H1 (cell line): ENCODE measurements at regions not wholly inside any gene's neighbourhood (a gene's known extent, or its start where the extent isn't known, plus 50 kb on each side); places are given as distances from the start of the nearest gene placed in this dataset.

ENCODE experiments used
- CTCF ChIA-PET: fragments of 300-600 bp; sonication (Branson Sonifier 250); formaldehyde crosslinking; loops from one replicate; lab custom pipeline; 2021; ENCODE audit not compliant: partially characterized antibody; lab: Charles Lee
- POLR2A ChIA-PET: fragments of 300-600 bp; sonication (Branson Sonifier 250); formaldehyde crosslinking; loops from one replicate; lab custom pipeline; 2021; ENCODE audit warnings: inconsistent platforms; ENCODE audit not compliant: partially characterized antibody; lab: Charles Lee
- DNase-seq, 2 experiments: peaks; one replicate each; pipeline versions ENCODE4 v3.0.0 to v3.0.0-alpha.2; 2010 to 2022; ENCODE audit warnings: low spot score in 2 of 2, low read depth in 1 of 2, mixed read lengths in 1 of 2
- FAIRE-seq: peaks from 2 replicates; lab custom pipeline; 2011; peaks lifted over from hg19 to GRCh38; lab: Jason Lieb, UNC
- H2AFZ ChIP-seq: 2 replicates; pipeline ENCODE4 v1.8.1; 2012; ENCODE audit warnings: low read length, inconsistent platforms
- H2AK5ac ChIP-seq: 2 replicates; pipeline ENCODE4 v1.6.1; 2013; ENCODE audit warnings: low read depth, low read length
- H2BK120ac ChIP-seq: replicated peaks from 2 replicates; pipeline ENCODE3; 2013; ENCODE audit warnings: low read depth, low read length, inconsistent platforms
- H2BK12ac ChIP-seq: 2 replicates; pipeline ENCODE4 v1.6.1; 2013; ENCODE audit warnings: low read depth, low read length
- H2BK15ac ChIP-seq: 2 replicates; pipeline ENCODE4 v1.6.1; 2013; ENCODE audit warnings: low read length
- H2BK20ac ChIP-seq: 2 replicates; pipeline ENCODE4 v1.6.1; 2013; ENCODE audit warnings: low read length
- H2BK5ac ChIP-seq: 2 replicates; pipeline ENCODE4 v1.6.1; 2013; ENCODE audit warnings: low read depth, low read length
- H3K14ac ChIP-seq: 2 replicates; pipeline ENCODE4 v1.6.1; 2013; ENCODE audit warnings: inconsistent platforms; ENCODE audit not compliant: insufficient read length
- H3K18ac ChIP-seq: 2 replicates; pipeline ENCODE4 v1.6.1; 2013; ENCODE audit warnings: low read length; ENCODE audit errors: extremely low read depth
- H3K23ac ChIP-seq: 2 replicates; pipeline ENCODE4 v1.6.1; 2013; ENCODE audit warnings: inconsistent platforms; ENCODE audit not compliant: insufficient read length
- H3K23me2 ChIP-seq: 2 replicates; pipeline ENCODE4 v1.6.1; 2013; ENCODE audit warnings: low read depth, low read length
- H3K27ac ChIP-seq: 2 replicates; pipeline ENCODE4 v1.6.1; 2011; ENCODE audit warnings: low read depth, low read length, inconsistent platforms
- H3K27me3 ChIP-seq, 4 experiments: replicated peaks in 1 of 4; 1 replicate in 1 of 4; 2 replicates in 3 of 4; pipeline versions ENCODE4 v1.6.1 to v1.8.1; 2011 to 2013; ENCODE audit warnings: low read length in 3 of 4, mild to moderate bottlenecking in 3 of 4, inconsistent platforms in 2 of 4, mixed read lengths in 2 of 4, moderate library complexity in 1 of 4; ENCODE audit not compliant: control insufficient read depth in 3 of 4, insufficient read depth in 3 of 4; ENCODE audit errors: extremely low read depth in 1 of 4
- H3K36me3 ChIP-seq, 4 experiments: 2 replicates each; pipeline versions ENCODE4 v1.6.1 to v1.8.1; 2011 to 2013; ENCODE audit warnings: mild to moderate bottlenecking in 4 of 4, low read length in 3 of 4, moderate library complexity in 2 of 4, control low read depth in 1 of 4, inconsistent platforms in 1 of 4; ENCODE audit not compliant: insufficient read depth in 4 of 4, control insufficient read depth in 2 of 4
- H3K4ac ChIP-seq: replicated peaks from 2 replicates; pipeline ENCODE3; 2013; ENCODE audit warnings: low read length, low read depth, mixed read lengths, inconsistent platforms; ENCODE audit not compliant: insufficient read length
- H3K4me1 ChIP-seq, 4 experiments: replicated peaks in 1 of 4; 1 replicate in 1 of 4; 2 replicates in 3 of 4; pipeline versions ENCODE4 v1.6.1 to v1.8.1; 2011 to 2013; ENCODE audit warnings: low read length in 3 of 4, inconsistent platforms in 2 of 4, mixed read lengths in 1 of 4; ENCODE audit not compliant: insufficient read depth in 4 of 4, control insufficient read depth in 3 of 4
- H3K4me2 ChIP-seq, 2 experiments: 2 replicates each; pipeline versions ENCODE4 v1.6.1 to v1.8.1; 2011 to 2013; ENCODE audit warnings: low read depth in 2 of 2, low read length in 2 of 2, control low read depth in 1 of 2, inconsistent platforms in 1 of 2, mild to moderate bottlenecking in 1 of 2; ENCODE audit not compliant: insufficient read depth in 1 of 2
- H3K4me3 ChIP-seq, 4 experiments: fragments of 200-600, 300-600 bp in 1 of 4; sonication (generic), shearing (Covaris generic), sonication (Bioruptor Twin) in 1 of 4; 2 replicates each; pipeline versions ENCODE4 v1.5.1 to v1.8.1; 2011 to 2016; ENCODE audit warnings: low read length in 4 of 4, low read depth in 3 of 4, control low read depth in 2 of 4, inconsistent platforms in 2 of 4, mild to moderate bottlenecking in 2 of 4, mixed read lengths in 1 of 4, moderate library complexity in 1 of 4; ENCODE audit not compliant: insufficient read depth in 2 of 4; ENCODE audit errors: extremely low read depth in 1 of 4
- H3K56ac ChIP-seq: replicated peaks from 2 replicates; pipeline ENCODE3; 2013; ENCODE audit warnings: low read depth, mild to moderate bottlenecking, mixed read lengths, low read length, inconsistent platforms; ENCODE audit not compliant: insufficient read length
- H3K79me1 ChIP-seq: 2 replicates; pipeline ENCODE4 v1.6.1; 2013; ENCODE audit warnings: low read depth, low read length, control low read depth
- H3K79me2 ChIP-seq, 2 experiments: 2 replicates each; pipeline versions ENCODE4 v1.6.1 to v1.8.1; 2012 to 2013; ENCODE audit warnings: low read length in 2 of 2, mild to moderate bottlenecking in 2 of 2, inconsistent platforms in 1 of 2; ENCODE audit not compliant: insufficient read depth in 2 of 2, control insufficient read depth in 1 of 2
- H3K9ac ChIP-seq, 4 experiments: replicated peaks in 1 of 4; 1 replicate in 1 of 4; 2 replicates in 3 of 4; pipeline versions ENCODE4 v1.6.1 to v1.8.1; 2011 to 2013; ENCODE audit warnings: low read depth in 3 of 4, low read length in 3 of 4, control low read depth in 2 of 4, mild to moderate bottlenecking in 2 of 4, moderate library complexity in 2 of 4, inconsistent platforms in 1 of 4; ENCODE audit errors: extremely low read depth in 1 of 4
- H3K9me3 ChIP-seq, 2 experiments: 2 replicates each; pipeline versions ENCODE4 v1.6.1 to v1.8.1; 2012 to 2013; ENCODE audit warnings: mild to moderate bottlenecking in 2 of 2, moderate library complexity in 2 of 2, control low read depth in 1 of 2, inconsistent platforms in 1 of 2, low read depth in 1 of 2, low read length in 1 of 2, mixed read lengths in 1 of 2; ENCODE audit not compliant: insufficient read depth in 2 of 2
- H4K20me1 ChIP-seq, 2 experiments: replicated peaks in 1 of 2; 2 replicates each; pipeline versions ENCODE3 to v1.8.1; 2011 to 2013; ENCODE audit warnings: inconsistent platforms in 2 of 2, low read length in 2 of 2, mild to moderate bottlenecking in 1 of 2; ENCODE audit not compliant: insufficient read depth in 2 of 2, control insufficient read depth in 1 of 2
- H4K5ac ChIP-seq: 2 replicates; pipeline ENCODE4 v1.6.1; 2013; ENCODE audit warnings: low read length, low read depth, mixed read lengths, inconsistent platforms; ENCODE audit not compliant: insufficient read length
- H4K8ac ChIP-seq: 2 replicates; pipeline ENCODE4 v1.8.0; 2013; ENCODE audit warnings: mild to moderate bottlenecking, moderate library complexity, low read length, inconsistent platforms; ENCODE audit not compliant: insufficient read depth; ENCODE audit errors: extremely low read depth
- H4K91ac ChIP-seq: replicated peaks from 2 replicates; pipeline ENCODE3; 2013; ENCODE audit warnings: low read length, mixed read lengths, inconsistent platforms; ENCODE audit not compliant: insufficient read length
- POLR2A ChIP-seq, 2 experiments: IDR thresholded peaks; 1 replicate in 1 of 2; 2 replicates in 1 of 2; pipeline ENCODE4 v1.6.1; 2011; ENCODE audit warnings: low read depth in 2 of 2, low read length in 2 of 2, mild to moderate bottlenecking in 2 of 2; ENCODE audit errors: control extremely low read depth in 1 of 2
- POU5F1 ChIP-seq: IDR thresholded peaks from 2 replicates; pipeline ENCODE4 v1.6.1; 2011; ENCODE audit warnings: low read depth, mild to moderate bottlenecking, low read length, moderate library complexity
- TBP ChIP-seq: IDR thresholded peaks from 2 replicates; pipeline ENCODE4 v1.6.1; 2011; ENCODE audit warnings: low read depth, low read length, improper control_type of control experiment
- WGBS, 2 experiments: shearing (Covaris generic) in 1 of 2; methylation state at CpG; one replicate each; pipeline versions ENCODE4 v1.1.6 to v1.1.7; 2013 to 2015; ENCODE audit warnings: low lambda C conversion rate in 2 of 2, mixed read lengths in 2 of 2, inconsistent platforms in 1 of 2, low coverage in 1 of 2, missing lambda C conversion rate in 1 of 2; ENCODE audit not compliant: insufficient replicate concordance in 2 of 2, insufficient coverage in 1 of 2, insufficient read length in 1 of 2; ENCODE audit errors: extremely low coverage in 1 of 2, missing lambda C conversion rate in 1 of 2; 5-methylcytosine and 5-hydroxymethylcytosine counted together

DNA sequence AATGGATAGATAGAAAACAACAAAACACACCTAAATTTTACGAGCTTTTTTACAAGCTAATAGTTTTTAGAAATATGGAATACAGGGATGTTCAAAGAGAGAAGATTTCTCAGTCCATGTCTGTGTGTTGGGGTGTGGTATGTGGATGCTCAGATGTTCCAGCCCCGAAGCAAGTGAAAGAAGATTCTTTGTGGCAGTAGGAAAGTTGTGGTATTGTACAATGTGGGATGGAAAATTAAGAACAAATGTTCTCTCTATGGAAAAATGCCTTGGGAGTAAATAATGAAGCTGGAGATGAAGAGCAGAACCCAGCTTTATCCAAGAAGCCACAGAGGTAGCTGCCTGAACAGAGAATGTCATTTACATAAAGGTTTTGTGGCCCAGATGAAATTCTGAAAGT is 150.3 kb upstream of the PRKD1 start:
- no peaks in the 10 kb centered on the region for H3K79me2 ChIP-seq
- POLR2A ChIA-PET, result no interaction called here
- no peak overlapping the region for H3K18ac ChIP-seq
- H3K9ac ChIP-seq, result no peak overlapping the region
- H3K4me1 ChIP-seq, result no peaks in the 10 kb centered on the region
- no peak overlapping the region for H2BK5ac ChIP-seq
- no peaks in the 10 kb centered on the region for H4K20me1 ChIP-seq
- no peak for TF ChIP-seq POLR2A (IDR thresholded peaks at IDR 0.05; ENCODE audit: control extremely low read depth in 1 of 2, low read depth in 2 of 2, low read length in 2 of 2)
- no peak for TF ChIP-seq POU5F1
- TF ChIP-seq TBP, result no peak
- no peak overlapping the region for H4K91ac ChIP-seq
- WGBS, 2 experiments, result 90% methylated on average over 2 of the region's 2 CpGs; no CpG with 5 or more reads in 1 of the 2 experiments
- no peak overlapping the region for H3K14ac ChIP-seq
- no peak overlapping the region for H3K56ac ChIP-seq
- no peak overlapping the region for H2BK20ac ChIP-seq
- H3K4ac ChIP-seq, result no peak overlapping the region
- H3K27me3 ChIP-seq, result no peaks in the 10 kb centered on the region
- FAIRE-seq (no peak), DNase-seq (no peak)
- H3K36me3 ChIP-seq, result no peaks in the 10 kb centered on the region
- no peak overlapping the region for H2BK15ac ChIP-seq
- H3K4me3 ChIP-seq, result no peak overlapping the region
- no peak overlapping the region for H3K27ac ChIP-seq
- no peak overlapping the region for H3K23ac ChIP-seq
- CTCF ChIA-PET, result interaction anchor here (1.0 kb wide), 1 partner anchor 22 kb away, joined by 3 read pairs; no protein-coding TSS in a partner anchor
- no peaks in the 10 kb centered on the region for H3K79me1 ChIP-seq
- no peak overlapping the region for H2AFZ ChIP-seq
- H3K9me3 ChIP-seq, result peaks cover 2 to 4% of the 10 kb centered on the region in 2 experiments; a peak in 2 of 4 replicates
- no peaks in the 10 kb centered on the region for H3K23me2 ChIP-seq
- no peak overlapping the region for H2BK12ac ChIP-seq
- H4K5ac ChIP-seq, result no peak overlapping the region
- H2BK120ac ChIP-seq, result no peak overlapping the region
- no peak overlapping the region for H2AK5ac ChIP-seq
- H3K4me2 ChIP-seq, result no peak overlapping the region
- no peak overlapping the region for H4K8ac ChIP-seq
